NCI-H2171 treated with DMSO at 0.1 percent for 48 hours (cell line): ENCODE measurements at regions not wholly inside any gene's neighbourhood (a gene's known extent, or its start where the extent isn't known, plus 50 kb on each side); places are given as distances from the start of the nearest gene placed in this dataset.
"Not testable (repeated sequence)": the region's sequence is repeated elsewhere in the genome, so short reads cannot be mapped to it uniquely, and the experiment has no call there.

Experiments
- DNase-seq: peaks from one replicate; lab custom pipeline; 2025; lab: John Stamatoyannopoulos, UW

GRCh38 chr17:64784353-64785010, 122.4 kb upstream of the SMURF2 start:
- no peak for DNase-seq

DNA sequence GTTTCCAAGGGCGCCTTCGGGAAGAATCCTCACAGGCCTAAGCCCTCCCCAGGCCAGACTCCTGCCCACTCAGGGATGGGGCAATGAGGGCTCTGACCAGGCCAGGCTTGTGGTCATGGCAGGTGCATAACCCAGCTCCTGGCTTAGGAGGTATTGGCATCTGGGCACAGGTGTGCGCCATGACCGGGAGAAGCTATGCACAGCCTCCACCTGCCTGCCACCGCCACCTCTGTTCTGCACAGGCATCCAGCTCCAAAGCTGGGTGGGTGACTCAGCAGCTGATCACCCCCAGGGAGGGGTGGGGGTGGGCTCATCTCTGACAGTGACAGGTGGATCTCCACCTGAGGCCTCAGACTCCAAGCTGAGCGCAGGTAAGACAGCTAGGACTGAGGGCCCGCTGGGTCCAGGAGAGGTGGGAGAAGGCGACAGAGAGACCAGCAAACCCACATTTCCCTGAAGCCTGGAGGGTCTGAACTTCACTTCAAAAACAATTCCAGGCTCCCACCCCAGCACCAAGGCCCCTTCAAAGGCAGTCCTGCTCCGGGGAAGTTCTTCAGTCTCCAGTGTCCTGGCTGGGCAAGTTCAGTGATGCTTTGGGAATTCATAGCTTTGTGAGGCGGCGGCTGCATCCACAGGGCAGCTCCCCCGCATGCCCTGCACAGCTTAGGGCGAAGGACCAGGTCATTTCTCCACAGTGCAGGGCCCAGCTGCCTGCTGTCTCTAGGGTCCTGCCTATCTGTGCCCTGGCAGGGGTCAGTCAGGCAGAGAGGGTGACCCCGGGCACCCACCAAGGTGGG, 121.6 kb upstream of the SMURF2 start:
- DNase-seq, result no peak

DNA sequence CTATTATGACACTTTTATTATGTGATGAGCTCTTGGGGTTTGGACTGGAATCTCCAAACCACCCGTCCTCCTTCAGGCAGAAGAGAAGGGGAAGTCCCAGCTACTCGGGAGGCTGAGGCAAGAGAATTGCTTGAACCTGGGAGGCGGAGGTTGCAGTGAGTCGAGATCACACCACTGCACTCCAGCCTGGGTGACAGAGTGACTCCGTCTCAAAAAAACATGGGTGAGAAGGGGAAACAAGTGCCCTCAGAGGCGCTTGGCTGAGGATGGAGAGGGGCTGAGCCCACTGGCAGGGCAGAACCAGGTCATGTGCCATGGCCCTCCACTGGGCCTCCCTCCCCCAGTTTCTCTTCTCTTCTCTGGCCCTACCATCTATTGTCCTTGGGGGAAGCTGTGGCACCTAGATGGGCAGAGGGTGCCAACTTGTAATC, 120.9 kb upstream of the SMURF2 start:
- no peak for DNase-seq

- no peak for DNase-seq
Measured at GRCh38 chr17:64781810-64782555, 119.9 kb upstream of the SMURF2 start.

DNA sequence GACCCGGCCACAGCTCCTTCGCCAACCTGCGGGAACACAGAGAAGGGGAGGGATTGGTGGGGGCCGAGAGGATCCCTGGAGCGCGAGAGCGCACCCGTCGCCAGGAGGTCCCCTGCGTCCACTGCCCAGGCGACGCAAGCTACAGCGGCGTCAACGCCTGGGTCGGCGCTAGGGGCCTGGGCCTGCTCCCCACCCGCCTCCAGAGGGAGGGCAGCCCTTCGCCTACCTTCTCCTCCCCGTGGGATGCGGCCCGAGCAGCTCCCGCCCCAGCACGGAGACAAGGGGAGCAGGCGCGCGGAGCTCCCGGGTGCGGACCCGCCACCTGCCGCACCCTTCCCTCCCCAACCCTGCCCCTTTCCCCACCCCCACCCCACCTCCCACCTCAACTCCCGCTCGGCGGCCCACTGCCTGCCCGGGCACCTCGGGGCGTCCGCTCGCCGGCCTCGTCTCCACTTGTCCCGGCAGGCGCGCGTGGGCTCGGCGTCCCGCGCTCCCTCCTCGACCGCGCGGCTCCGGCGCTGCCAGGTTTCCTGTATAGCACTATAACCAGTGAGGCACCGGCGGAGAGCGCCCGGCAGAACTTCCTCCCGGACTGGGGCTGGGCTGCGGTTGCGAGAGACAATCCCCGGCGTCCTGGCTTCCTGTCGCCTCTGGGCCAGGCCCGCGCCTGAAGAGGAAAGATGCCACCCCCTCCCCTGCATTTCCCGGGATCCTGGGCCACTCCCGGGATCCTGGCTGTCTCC, 119.1 kb upstream of the SMURF2 start:
- peak; percentile 10 for DNase-seq

DNA sequence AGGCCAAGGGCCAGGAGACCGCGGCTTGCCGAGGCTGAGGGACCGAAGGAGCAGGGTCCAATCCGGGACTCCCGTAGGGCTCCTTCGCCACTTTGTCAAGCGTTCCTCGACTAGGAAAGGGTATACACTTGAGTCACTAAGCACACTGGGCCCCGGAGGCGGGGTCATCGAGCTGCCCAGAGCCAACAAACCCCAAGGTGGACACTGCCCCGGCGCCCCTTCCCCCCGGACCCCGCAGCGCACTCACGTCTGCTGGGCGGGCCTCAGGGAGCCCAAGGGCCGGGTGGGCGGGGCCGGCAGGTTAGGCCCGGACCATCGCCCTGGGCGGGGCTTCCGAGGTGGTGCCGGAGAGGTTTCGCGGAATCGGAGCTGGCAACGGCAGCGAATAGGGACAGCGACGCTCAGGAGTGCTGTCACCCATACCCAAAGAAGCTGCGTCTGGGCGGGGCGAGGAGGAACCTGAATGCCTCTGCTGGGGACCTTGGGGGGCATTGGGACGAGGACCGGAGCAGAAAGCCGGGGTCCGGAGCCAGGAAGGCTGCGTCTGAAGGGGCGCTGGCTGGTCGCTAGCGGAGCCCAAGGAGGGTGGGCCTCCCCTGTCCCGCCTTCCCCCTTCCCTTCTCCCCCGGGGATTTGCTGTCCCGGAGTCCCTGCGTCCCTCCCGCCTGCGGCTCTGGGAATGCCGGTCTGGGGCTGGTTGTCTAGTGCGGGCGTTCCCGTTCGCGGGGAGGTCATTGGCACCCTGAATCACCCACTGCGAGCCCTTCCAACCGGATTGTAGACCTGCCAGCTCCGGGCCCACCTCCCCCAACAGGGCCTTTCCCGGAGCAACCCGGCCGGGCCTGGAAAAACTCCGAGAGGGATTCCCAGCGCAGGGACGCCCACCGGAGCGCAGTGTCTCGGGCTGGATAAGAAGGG, 118.2 kb upstream of the SMURF2 start:
- DNase-seq, result peak; percentile 72

DNA sequence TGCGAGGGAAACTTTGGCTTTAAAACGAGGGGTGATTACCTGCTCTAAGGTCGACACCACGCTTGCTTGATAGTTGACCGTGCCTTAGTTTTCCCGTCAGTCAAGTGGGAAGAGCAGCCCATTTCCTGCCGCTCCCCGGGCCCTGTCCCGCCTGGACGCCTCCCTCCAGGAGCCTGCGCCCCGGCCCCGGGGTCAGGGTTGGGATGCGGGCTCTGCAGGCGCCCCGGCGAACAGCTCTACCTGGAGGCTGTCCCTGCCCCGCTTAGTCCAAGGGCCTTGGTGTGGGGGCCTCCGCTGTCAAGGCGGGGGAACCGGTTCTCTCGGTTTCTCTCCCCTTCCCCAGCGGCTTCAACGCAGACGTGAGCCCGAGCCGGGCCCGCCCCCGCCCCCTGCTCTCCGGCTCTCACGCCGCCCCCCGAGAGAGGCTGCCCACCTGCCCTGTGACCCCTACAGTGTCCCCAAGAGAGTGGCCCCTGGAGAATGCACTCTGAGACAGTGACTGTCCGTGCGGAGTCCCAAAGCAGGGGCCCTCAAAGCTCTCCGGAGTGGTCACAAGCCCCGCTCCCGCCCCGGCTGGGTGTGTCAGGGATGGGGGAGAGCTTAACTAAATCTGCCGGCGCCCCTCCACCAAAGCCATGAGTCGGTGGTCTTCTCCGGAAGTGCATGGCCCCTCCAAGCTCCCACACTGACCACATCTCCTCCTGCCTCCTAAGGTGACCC, 117.4 kb upstream of the SMURF2 start:
- no peak for DNase-seq

DNA sequence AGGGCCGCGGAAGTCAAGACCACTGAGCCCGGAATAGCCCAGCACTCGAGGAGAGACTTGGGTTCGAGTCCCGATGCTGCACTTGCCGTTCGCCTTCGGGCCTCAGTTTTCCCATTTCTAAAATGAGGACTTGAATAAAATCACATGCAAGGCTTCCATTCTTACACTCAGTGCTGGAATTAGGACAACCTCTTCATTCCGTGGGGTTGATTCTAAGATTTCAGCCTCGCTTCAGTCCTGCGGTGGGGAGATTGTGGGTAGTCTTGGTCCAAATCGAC, 116.9 kb upstream of the SMURF2 start:
- DNase-seq, result not testable (repeated sequence)

- DNase-seq, result peak; percentile 81
Measured at GRCh38 chr17:64778240-64779097, 116.4 kb upstream of the SMURF2 start.

GRCh38 chr17:64777415-64778239, 115.5 kb upstream of the SMURF2 start:
- peak; percentile 95 for DNase-seq

GRCh38 chr17:64776720-64777414, 114.8 kb upstream of the SMURF2 start:
- DNase-seq, result peak; percentile 91

- no peak for DNase-seq
Measured at GRCh38 chr17:64775701-64776570, 113.8 kb upstream of the SMURF2 start.

GRCh38 chr17:64774888-64775540, 112.9 kb upstream of the SMURF2 start:
- no peak for DNase-seq

DNA sequence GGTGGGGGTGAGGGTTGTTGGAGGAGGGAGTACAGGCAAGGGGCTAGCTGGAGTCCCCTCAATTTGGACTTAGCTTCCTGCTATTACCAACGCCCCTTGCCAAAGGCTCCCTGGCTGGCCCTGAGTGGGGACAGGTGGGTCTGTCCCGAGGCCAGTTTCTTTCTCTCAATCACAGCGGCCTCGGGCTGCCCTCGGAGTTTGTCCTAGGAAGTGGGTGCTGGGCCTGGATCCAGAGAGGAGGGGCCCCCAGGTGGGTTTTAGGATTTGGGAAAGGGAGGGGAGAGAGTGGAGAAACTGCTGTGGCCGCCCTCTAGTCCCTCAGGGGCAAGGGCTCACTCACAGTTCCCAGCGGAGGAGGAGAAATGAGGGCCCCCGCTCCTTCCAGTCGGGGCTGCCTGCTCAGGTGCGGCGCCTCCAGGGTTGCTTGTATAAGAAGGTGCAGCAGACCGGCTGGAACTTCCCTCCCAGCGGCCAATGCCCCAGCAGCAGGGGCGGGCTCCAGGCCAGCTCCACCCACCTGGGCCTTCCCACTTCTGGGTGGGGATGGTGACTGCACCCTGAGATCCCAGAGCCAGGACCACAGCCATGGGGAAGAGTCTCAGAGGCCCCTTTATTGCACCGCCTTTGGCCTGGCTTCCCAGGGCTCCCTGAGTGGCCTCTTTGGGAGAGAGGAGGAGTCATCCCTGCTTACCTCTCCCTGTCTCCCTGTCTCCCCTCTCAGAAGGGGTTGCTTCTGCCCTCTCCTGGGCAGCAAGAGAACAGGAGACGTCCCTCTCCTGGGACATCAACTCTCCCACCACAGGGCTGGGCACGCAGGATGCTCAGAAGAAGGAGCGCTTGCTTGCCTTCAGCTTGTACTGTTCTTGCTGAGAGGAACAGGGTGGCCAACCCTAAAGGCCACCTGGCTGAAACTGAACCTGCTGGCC, 112.0 kb upstream of the SMURF2 start:
- peak; percentile 76 for DNase-seq

- DNase-seq, result no peak
Measured at GRCh38 chr17:64773386-64773835, 111.3 kb upstream of the SMURF2 start.
